Breast epithelium (tissue), 4 donors: ENCODE measurements at regions not wholly inside any gene's neighbourhood (a gene's known extent, or its start where the extent isn't known, plus 50 kb on each side); places are given as distances from the start of the nearest gene placed in this dataset.

Source experiments
- DNase-seq, 2 donors: peaks; one replicate each; pipeline ENCODE4 v3.0.0-alpha.2; 2019; ENCODE audit warnings: low spot score in 2 of 2
- H3K27ac ChIP-seq, 2 donors: fragments of 200-600 bp; sonication (generic) in 1 of 2; one replicate each; pipeline ENCODE4 v1.5.1; 2016 to 2019; ENCODE audit warnings: mild to moderate bottlenecking in 1 of 2
- H3K27me3 ChIP-seq, 2 donors: fragments of 200-600 bp; sonication (generic) in 1 of 2; one replicate each; pipeline versions ENCODE4 v1.5.1 to v1.6.0; 2017 to 2019; ENCODE audit warnings: control low read depth in 1 of 2, mild to moderate bottlenecking in 1 of 2
- H3K36me3 ChIP-seq: fragments of 200-600 bp; one replicate; pipeline ENCODE4 v1.5.1; 2019
- H3K4me1 ChIP-seq, 2 donors: fragments of 200-600 bp; sonication (generic); one replicate each; pipeline ENCODE4 v1.5.1; 2016 to 2019; ENCODE audit warnings: control low read depth in 1 of 2
- H3K4me3 ChIP-seq, 3 donors: fragments of 200-600 bp; sonication (generic); 1 replicate in 2 of 3; 2 replicates in 1 of 3; pipeline ENCODE4 v1.5.1; 2016 to 2019; ENCODE audit warnings: mild to moderate bottlenecking in 3 of 3, moderate library complexity in 2 of 3
- H3K9me3 ChIP-seq, 2 donors: fragments of 200-600 bp; sonication (generic) in 1 of 2; one replicate each; pipeline ENCODE4 v1.5.1; 2016 to 2019; ENCODE audit warnings: control low read depth in 1 of 2
- POLR2A ChIP-seq: fragments of 450-650 bp; IDR thresholded peaks from one replicate; pipeline ENCODE4 v1.6.1; 2016; ENCODE audit warnings: antibody characterized with exemption, mild to moderate bottlenecking, moderate library complexity
- POLR2AphosphoS5 ChIP-seq, 3 donors: sonication (generic); formaldehyde crosslinking; IDR thresholded peaks; one replicate each; pipeline ENCODE4 v1.6.1; 2017; ENCODE audit warnings: antibody characterized with exemption in 3 of 3
- intact Hi-C: fragments of 100-400 bp; cut with DNase I; formaldehyde crosslinking; loops from one replicate; pipeline ENCODE4 v1.15.1; 2023; ENCODE audit warnings: low total_unique reads
- TF ChIP-seq, protein P1 (sequence below), 3 donors: fragments of 450-650 bp; IDR thresholded peaks; one replicate each; pipeline ENCODE4 v1.5.1; 2016 to 2017; ENCODE audit warnings: antibody characterized with exemption in 3 of 3, mild to moderate bottlenecking in 3 of 3, moderate library complexity in 3 of 3

DNA sequence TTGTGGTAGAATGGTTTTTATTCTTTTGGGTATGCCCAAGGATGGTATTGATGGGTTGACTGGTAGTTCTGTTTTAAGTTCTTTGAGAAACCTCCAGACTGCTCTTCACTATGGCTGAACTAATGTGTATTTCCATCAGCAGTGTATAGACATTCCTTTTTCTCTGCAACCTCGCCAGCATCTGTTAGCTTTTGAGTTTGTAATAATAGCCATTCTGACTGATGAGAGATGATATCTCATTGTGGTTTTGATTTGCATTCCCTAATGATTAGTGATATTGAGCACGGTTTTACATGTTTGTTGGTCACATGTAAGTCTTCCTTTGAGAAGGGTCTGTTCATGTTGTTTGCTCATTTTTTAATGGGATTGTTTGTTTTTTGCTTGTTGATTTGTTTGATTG is 1348.7 kb upstream of the NXPH2 start:
- DNase-seq: no peak
- Histone ChIP-seq H3K9me3 (no peaks in the 10 kb centered on the region), H3K4me3 (no peak overlapping the region), H3K27me3 (no peaks in the 10 kb centered on the region), H3K4me1 (no peaks in the 10 kb centered on the region), H3K27ac (no peak overlapping the region), H3K36me3 (no peaks in the 10 kb centered on the region)
- TF ChIP-seq, protein P1, sequence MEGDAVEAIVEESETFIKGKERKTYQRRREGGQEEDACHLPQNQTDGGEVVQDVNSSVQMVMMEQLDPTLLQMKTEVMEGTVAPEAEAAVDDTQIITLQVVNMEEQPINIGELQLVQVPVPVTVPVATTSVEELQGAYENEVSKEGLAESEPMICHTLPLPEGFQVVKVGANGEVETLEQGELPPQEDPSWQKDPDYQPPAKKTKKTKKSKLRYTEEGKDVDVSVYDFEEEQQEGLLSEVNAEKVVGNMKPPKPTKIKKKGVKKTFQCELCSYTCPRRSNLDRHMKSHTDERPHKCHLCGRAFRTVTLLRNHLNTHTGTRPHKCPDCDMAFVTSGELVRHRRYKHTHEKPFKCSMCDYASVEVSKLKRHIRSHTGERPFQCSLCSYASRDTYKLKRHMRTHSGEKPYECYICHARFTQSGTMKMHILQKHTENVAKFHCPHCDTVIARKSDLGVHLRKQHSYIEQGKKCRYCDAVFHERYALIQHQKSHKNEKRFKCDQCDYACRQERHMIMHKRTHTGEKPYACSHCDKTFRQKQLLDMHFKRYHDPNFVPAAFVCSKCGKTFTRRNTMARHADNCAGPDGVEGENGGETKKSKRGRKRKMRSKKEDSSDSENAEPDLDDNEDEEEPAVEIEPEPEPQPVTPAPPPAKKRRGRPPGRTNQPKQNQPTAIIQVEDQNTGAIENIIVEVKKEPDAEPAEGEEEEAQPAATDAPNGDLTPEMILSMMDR (IDR thresholded peaks at IDR 0.05): no peak
- TF ChIP-seq POLR2AphosphoS5 (IDR thresholded peaks at IDR 0.05) (no peak), POLR2A (no peak)
- intact Hi-C loops: no loop called here

DNA sequence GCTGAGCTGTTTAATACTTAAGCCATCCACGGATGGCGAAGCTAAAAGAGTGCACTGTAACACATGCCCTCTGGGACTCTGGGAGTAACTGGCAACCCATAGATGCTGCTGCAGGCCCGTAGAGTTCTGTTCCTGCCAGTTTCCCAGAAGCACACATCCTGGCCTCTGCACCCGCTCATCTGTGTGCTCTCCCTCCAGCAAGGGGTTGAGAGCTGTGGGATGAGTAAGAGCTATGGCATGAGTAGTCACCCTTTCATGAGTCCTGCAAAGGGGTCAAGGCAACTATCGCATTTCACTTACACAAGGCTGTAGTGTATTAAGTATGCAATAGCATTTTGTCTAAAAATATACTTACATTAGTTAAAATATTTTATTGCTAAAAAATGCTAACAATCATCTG is 1341.8 kb upstream of the NXPH2 start:
- intact Hi-C loops: no loop called here
- H3K27me3 ChIP-seq: no peaks in the 10 kb centered on the region
- TF ChIP-seq POLR2AphosphoS5 (IDR thresholded peaks at IDR 0.05) (no peak), POLR2A (no peak)
- TF ChIP-seq, protein P1 (IDR thresholded peaks at IDR 0.05): no peak
- no peak overlapping the region for H3K27ac ChIP-seq
- no peaks in the 10 kb centered on the region for H3K9me3 ChIP-seq
- DNase-seq: no peak
- H3K4me1 ChIP-seq: no peaks in the 10 kb centered on the region
- no peaks in the 10 kb centered on the region for H3K36me3 ChIP-seq
- H3K4me3 ChIP-seq: no peak overlapping the region

DNA sequence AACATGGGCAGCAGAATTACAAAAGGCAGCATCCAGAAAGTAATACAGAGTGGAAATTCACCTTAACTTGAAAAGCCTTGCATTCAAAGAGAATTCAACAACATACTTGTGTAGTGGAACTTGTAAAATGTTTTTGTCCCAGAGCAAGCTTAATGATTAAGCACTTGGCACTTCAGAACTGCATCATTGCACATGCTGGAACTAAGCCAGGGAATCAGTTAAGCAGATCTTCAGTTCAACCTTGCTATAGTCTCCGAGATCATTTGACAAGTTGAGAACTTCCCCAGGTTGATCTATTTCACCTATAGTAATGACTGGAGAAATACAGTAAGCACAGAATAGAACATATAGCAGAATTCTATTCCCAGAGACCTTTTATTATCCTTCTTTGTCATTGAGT is 1337.2 kb upstream of the NXPH2 start:
- no peak for DNase-seq
- Histone ChIP-seq H3K4me3 (no peak overlapping the region), H3K36me3 (no peaks in the 10 kb centered on the region), H3K27ac (no peak overlapping the region), H3K4me1 (no peaks in the 10 kb centered on the region), H3K27me3 (no peaks in the 10 kb centered on the region), H3K9me3 (no peaks in the 10 kb centered on the region)
- intact Hi-C loops: no loop called here
- no peak for TF ChIP-seq POLR2A
- no peak for TF ChIP-seq POLR2AphosphoS5 (IDR thresholded peaks at IDR 0.05)
- TF ChIP-seq, protein P1 (IDR thresholded peaks at IDR 0.05): no peak

DNA sequence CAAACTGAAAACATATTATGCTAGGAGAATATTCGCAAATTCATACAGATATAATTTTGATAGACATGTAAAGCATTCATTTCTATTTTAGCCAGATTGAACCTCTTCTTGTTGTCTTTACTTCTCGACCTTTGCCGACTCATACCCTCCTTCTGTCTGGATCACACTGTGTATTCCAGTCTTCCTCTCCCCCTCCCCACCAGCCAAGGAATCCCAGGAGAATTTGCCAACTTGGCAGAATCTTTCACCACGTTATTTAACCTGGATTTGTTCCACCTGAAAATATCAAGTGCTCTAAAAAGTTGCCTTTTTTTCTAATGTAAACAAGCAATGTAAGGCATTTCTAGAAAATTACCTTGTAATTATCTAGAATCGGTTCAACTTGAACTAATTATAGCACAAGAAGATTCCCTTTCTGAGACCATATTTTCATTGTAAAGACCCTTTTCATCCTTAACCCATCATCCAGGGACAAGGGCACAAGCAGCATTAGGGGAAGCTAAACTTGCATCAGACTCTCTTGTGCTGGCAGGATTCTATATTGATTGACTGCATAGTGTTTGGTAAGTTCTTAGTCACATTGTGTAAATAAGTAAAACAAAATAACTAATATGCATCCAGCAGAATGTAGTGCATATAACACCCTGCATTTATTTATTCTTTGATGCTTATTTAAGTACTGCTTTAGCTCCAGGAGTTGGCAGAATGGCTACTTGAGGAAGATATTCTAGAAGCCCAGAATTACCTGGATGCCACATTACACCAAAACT is 1328.7 kb upstream of the NXPH2 start:
- Histone ChIP-seq H3K9me3 (no peaks in the 10 kb centered on the region), H3K4me3 (no peak overlapping the region), H3K4me1 (no peaks in the 10 kb centered on the region), H3K27ac (no peak overlapping the region), H3K27me3 (no peaks in the 10 kb centered on the region), H3K36me3 (no peaks in the 10 kb centered on the region)
- no peak for DNase-seq
- no peak for TF ChIP-seq POLR2AphosphoS5 (IDR thresholded peaks at IDR 0.05)
- TF ChIP-seq, protein P1 (IDR thresholded peaks at IDR 0.05): no peak
- intact Hi-C loops: loop anchor here (10.0 kb wide), 1 partner anchor 1956 kb away; no protein-coding TSS in a partner anchor

DNA sequence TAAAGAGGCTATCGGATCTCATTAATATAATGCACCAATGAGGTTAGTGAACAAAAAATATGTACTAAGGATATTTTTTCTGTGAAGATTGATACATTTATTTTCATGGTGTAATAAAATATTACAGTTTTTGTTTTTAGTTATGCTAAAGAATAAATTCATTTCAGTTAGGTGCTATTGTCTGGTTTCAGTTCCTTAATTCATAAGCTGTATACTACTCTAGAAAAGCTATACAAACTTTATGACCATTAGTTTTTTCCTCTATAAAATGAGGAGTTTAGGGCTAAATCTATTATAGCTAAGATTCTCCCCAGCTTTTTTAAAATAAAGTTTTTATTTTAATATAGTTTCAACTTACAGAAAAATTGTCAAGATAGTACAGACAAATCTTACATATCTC is 1311.7 kb upstream of the NXPH2 start:
- Histone ChIP-seq H3K36me3 (no peaks in the 10 kb centered on the region), H3K27me3 (no peaks in the 10 kb centered on the region), H3K9me3 (no peaks in the 10 kb centered on the region), H3K4me3 (no peak overlapping the region), H3K4me1 (no peaks in the 10 kb centered on the region), H3K27ac (no peak overlapping the region)
- no peak for DNase-seq
- intact Hi-C loops: loop anchor here (5.0 kb wide), 1 partner anchor 145 kb away; no protein-coding TSS in a partner anchor
- TF ChIP-seq POLR2AphosphoS5 (IDR thresholded peaks at IDR 0.05) (no peak), POLR2A (no peak)
- TF ChIP-seq, protein P1 (IDR thresholded peaks at IDR 0.05): no peak
